GM23338 (cell line): ENCODE measurements at regions not wholly inside any gene's neighbourhood (a gene's known extent, or its start where the extent isn't known, plus 50 kb on each side); places are given as distances from the start of the nearest gene placed in this dataset.
A peak's percentile ranks its signal among the peaks of the same experiment; 100 is the strongest.

Source experiments
- ATAC-seq: fragments of 200-7000 bp; cut with Tn5 transposase; 3 replicates; pipeline ENCODE4 v1.9.1; 2020
- DNase-seq: peaks from one replicate; pipeline ENCODE4 v3.0.0-alpha.2; 2015; ENCODE audit warnings: low spot score
- H2AFZ ChIP-seq: fragments of 200-600 bp; sonication (generic); 2 replicates; pipeline ENCODE4 v1.8.0; 2016; ENCODE audit warnings: antibody characterized with exemption, mild to moderate bottlenecking, moderate library complexity
- H3F3A ChIP-seq: fragments of 200-600 bp; sonication (generic); replicated peaks from 2 replicates; pipeline ENCODE4 v1.8.0; 2017; ENCODE audit warnings: antibody characterized with exemption, mixed run types, low read depth
- H3K27ac ChIP-seq: fragments of 200-600 bp; sonication (generic); 2 replicates; pipeline ENCODE4 v1.6.1; 2016; ENCODE audit warnings: low read depth
- H3K27me3 ChIP-seq: fragments of 200-600 bp; sonication (generic); 2 replicates; pipeline ENCODE4 v1.8.0; 2016; ENCODE audit warnings: mild to moderate bottlenecking, mixed run types, moderate library complexity; ENCODE audit not compliant: insufficient read depth
- H3K36me3 ChIP-seq: fragments of 200-600 bp; sonication (generic); 2 replicates; pipeline ENCODE4 v1.8.0; 2016; ENCODE audit warnings: mild to moderate bottlenecking; ENCODE audit not compliant: insufficient read depth
- H3K4me1 ChIP-seq: fragments of 200-600 bp; sonication (generic); 2 replicates; pipeline ENCODE4 v1.8.0; 2016; ENCODE audit warnings: mild to moderate bottlenecking, moderate library complexity; ENCODE audit not compliant: insufficient read depth
- H3K4me2 ChIP-seq: fragments of 200-600 bp; sonication (generic); 2 replicates; pipeline ENCODE4 v1.7.1; 2017; ENCODE audit warnings: mixed run types
- H3K4me3 ChIP-seq: fragments of 200-600 bp; sonication (generic); 2 replicates; pipeline ENCODE4 v1.6.1; 2016; ENCODE audit warnings: mixed run types
- H3K79me2 ChIP-seq: fragments of 200-600 bp; sonication (generic); replicated peaks from 2 replicates; pipeline ENCODE4 v1.8.0; 2017; ENCODE audit warnings: mild to moderate bottlenecking; ENCODE audit not compliant: insufficient read depth
- H3K9me2 ChIP-seq: fragments of 200-600 bp; sonication (generic); 2 replicates; pipeline ENCODE4 v1.8.0; 2017; ENCODE audit not compliant: insufficient read depth
- H4K20me1 ChIP-seq: fragments of 200-600 bp; sonication (generic); replicated peaks from 2 replicates; pipeline ENCODE4 v1.8.0; 2017; ENCODE audit warnings: mild to moderate bottlenecking; ENCODE audit not compliant: insufficient read depth
- H3K27ac Mint-ChIP-seq: 2 replicates; pipeline ENCODE4 v1.8.0; 2020; ENCODE audit warnings: inconsistent platforms, mild to moderate bottlenecking, moderate library complexity, mixed read lengths
- H3K27me3 Mint-ChIP-seq: 3 replicates; pipeline ENCODE4 v1.8.0; 2022; ENCODE audit warnings: low read depth, mild to moderate bottlenecking, moderate library complexity, mixed read lengths, inconsistent platforms; ENCODE audit not compliant: insufficient read depth, poor library complexity
- H3K36me3 Mint-ChIP-seq: 3 replicates; pipeline ENCODE4 v1.8.0; 2021; ENCODE audit warnings: low read depth, mild to moderate bottlenecking, inconsistent platforms, moderate library complexity, mixed read lengths
- H3K4me1 Mint-ChIP-seq: 3 replicates; pipeline ENCODE4 v1.8.0; 2020; ENCODE audit warnings: mild to moderate bottlenecking, inconsistent platforms, mixed read lengths
- H3K4me3 Mint-ChIP-seq: 3 replicates; pipeline ENCODE4 v1.8.0; 2021; ENCODE audit warnings: moderate library complexity, mild to moderate bottlenecking, inconsistent platforms, mixed read lengths
- H3K9me3 Mint-ChIP-seq: 3 replicates; pipeline ENCODE4 v1.8.0; 2020; ENCODE audit warnings: moderate library complexity, mild to moderate bottlenecking, inconsistent platforms, mixed read lengths
- EZH2 ChIP-seq: fragments of 200-600 bp; sonication (generic); IDR thresholded peaks from one replicate; pipeline ENCODE4 v1.8.0; 2017; ENCODE audit warnings: antibody characterized with exemption, mild to moderate bottlenecking, low read depth; ENCODE audit not compliant: unreplicated experiment
- EZH2phosphoT487 ChIP-seq: fragments of 200-600 bp; sonication (generic); IDR thresholded peaks from one replicate; pipeline ENCODE4 v1.8.1; 2018; ENCODE audit warnings: antibody characterized with exemption; ENCODE audit not compliant: unreplicated experiment
- ZNF331 ChIP-seq: fragments of 250-450 bp; sonication (Bioruptor Pico); IDR thresholded peaks from 2 replicates; pipeline ENCODE4 v1.5.0; 2020; ENCODE audit warnings: low read depth, mild to moderate bottlenecking, moderate library complexity
- ZNF462 ChIP-seq: fragments of 250-450 bp; sonication (Bioruptor Pico); IDR thresholded peaks from 2 replicates; pipeline ENCODE4 v1.5.0; 2020; ENCODE audit warnings: mild to moderate bottlenecking, moderate library complexity
- TF ChIP-seq, protein P1 (sequence below): IDR thresholded peaks from 2 replicates; pipeline ENCODE4 v1.6.1; 2016; ENCODE audit warnings: antibody characterized with exemption
- TF ChIP-seq, protein P2 (sequence below), 2 experiments: fragments of 200-600 bp in 1 of 2; sonication (generic) in 1 of 2; conservative IDR thresholded peaks; 2 replicates each; pipeline versions ENCODE4 v1.5.1 to v1.6.1; 2016 to 2017; ENCODE audit warnings: antibody characterized with exemption in 2 of 2, low read depth in 2 of 2, mild to moderate bottlenecking in 2 of 2, moderate library complexity in 1 of 2

DNA sequence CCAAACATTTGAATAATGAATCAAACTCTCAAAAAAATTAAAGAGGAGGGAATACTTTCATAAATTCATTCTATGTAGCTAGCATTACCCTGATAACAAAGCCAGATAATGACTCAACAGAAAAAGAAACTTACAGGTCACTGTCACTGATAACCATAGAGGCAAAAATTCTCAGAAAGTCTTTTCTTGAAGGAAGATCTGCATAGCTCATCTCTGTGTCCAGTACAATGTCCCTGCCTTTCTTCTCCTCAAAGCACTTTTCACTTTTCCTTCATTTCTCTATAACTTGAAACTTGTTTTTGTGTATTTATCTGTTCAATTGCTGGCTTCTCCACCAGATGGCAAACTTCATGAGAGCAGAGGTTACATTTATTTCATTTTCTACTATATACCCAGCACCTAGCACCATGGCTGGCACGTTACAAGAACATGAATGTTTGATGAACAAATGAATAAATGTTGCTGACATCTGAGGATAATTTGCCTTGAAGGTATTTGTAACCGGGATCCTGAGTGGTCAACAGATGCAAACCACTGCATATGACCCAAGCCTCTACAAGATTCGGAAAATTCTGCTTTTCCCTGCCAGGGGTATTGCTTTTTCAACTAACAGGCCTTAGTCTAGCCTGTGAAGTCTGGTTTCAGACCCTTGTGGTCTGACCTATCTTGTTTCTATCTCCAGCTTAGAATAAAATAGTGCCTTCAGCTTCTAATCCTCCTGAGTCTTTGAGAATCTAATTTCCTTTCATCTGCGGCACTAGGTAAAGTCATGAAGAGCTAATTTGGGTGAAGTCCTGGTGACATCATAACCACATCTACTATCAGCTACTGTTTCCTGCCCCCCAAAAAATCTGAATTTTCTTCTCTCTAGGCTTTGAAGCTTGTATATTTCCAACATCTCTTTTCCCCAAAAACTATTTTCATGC, 52.5 kb upstream of the ANTXR2 start:
- Histone ChIP-seq H3K4me2 (no peak overlapping the region), H2AFZ (no peak overlapping the region)
- peak; percentile 46 for ATAC-seq

GRCh38 chr4:80124246-80125211, 51.5 kb upstream of the ANTXR2 start:
- Histone ChIP-seq H3K79me2 (no peaks in the 10 kb centered on the region), H3F3A (no peaks in the 10 kb centered on the region), H4K20me1 (no peaks in the 10 kb centered on the region), H3K4me2 (no peak overlapping the region), H3K9me2 (no peaks in the 10 kb centered on the region), H3K36me3 (no peaks in the 10 kb centered on the region), H3K4me1 (no peaks in the 10 kb centered on the region), H3K27ac (no peak overlapping the region), H3K4me3 (no peak overlapping the region), H2AFZ (no peak overlapping the region), H3K27me3 (no peaks in the 10 kb centered on the region)
- no peak overlapping the region; the same call in 1 of the 2 replicates for H3K27ac Mint-ChIP-seq
- H3K27me3 Mint-ChIP-seq = no peaks in the 10 kb centered on the region
- H3K4me1 Mint-ChIP-seq = peaks cover 12% of the 10 kb centered on the region
- H3K4me3 Mint-ChIP-seq = no peak overlapping the region
- DNase-seq (no peak), ATAC-seq (no peak)
- no peaks in the 10 kb centered on the region for H3K9me3 Mint-ChIP-seq
- no peaks in the 10 kb centered on the region for H3K36me3 Mint-ChIP-seq
- TF ChIP-seq EZH2 = no peak
- TF ChIP-seq, protein P1, sequence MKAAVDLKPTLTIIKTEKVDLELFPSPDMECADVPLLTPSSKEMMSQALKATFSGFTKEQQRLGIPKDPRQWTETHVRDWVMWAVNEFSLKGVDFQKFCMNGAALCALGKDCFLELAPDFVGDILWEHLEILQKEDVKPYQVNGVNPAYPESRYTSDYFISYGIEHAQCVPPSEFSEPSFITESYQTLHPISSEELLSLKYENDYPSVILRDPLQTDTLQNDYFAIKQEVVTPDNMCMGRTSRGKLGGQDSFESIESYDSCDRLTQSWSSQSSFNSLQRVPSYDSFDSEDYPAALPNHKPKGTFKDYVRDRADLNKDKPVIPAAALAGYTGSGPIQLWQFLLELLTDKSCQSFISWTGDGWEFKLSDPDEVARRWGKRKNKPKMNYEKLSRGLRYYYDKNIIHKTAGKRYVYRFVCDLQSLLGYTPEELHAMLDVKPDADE = no peak
- TF ChIP-seq EZH2phosphoT487 = no peak
- no peak for TF ChIP-seq ZNF462 (CRISPR knock-in tag)

More for the DNA sequence above, 52.5 kb upstream of the ANTXR2 start:
- H3K27ac Mint-ChIP-seq = no peak overlapping the region; the same call in 1 of the 2 replicates
- Histone ChIP-seq H3K27ac (no peak overlapping the region), H3K4me3 (no peak overlapping the region), H3F3A (no peaks in the 10 kb centered on the region), H3K27me3 (no peaks in the 10 kb centered on the region), H3K79me2 (no peaks in the 10 kb centered on the region), H3K36me3 (no peaks in the 10 kb centered on the region), H4K20me1 (no peaks in the 10 kb centered on the region), H3K4me1 (no peaks in the 10 kb centered on the region), H3K9me2 (no peaks in the 10 kb centered on the region)
- no peaks in the 10 kb centered on the region for H3K36me3 Mint-ChIP-seq
- H3K9me3 Mint-ChIP-seq = no peaks in the 10 kb centered on the region
- peaks cover 12% of the 10 kb centered on the region for H3K4me1 Mint-ChIP-seq
- H3K4me3 Mint-ChIP-seq = no peak overlapping the region
- DNase-seq = peak; percentile 50
- TF ChIP-seq, protein P2, sequence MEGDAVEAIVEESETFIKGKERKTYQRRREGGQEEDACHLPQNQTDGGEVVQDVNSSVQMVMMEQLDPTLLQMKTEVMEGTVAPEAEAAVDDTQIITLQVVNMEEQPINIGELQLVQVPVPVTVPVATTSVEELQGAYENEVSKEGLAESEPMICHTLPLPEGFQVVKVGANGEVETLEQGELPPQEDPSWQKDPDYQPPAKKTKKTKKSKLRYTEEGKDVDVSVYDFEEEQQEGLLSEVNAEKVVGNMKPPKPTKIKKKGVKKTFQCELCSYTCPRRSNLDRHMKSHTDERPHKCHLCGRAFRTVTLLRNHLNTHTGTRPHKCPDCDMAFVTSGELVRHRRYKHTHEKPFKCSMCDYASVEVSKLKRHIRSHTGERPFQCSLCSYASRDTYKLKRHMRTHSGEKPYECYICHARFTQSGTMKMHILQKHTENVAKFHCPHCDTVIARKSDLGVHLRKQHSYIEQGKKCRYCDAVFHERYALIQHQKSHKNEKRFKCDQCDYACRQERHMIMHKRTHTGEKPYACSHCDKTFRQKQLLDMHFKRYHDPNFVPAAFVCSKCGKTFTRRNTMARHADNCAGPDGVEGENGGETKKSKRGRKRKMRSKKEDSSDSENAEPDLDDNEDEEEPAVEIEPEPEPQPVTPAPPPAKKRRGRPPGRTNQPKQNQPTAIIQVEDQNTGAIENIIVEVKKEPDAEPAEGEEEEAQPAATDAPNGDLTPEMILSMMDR (conservative IDR thresholded peaks at IDR 0.05; ENCODE audit: low read depth in 2 of 2) = peak; percentile 50 to 64
- TF ChIP-seq ZNF331 (CRISPR knock-in tag) = no peak
- no peaks in the 10 kb centered on the region for H3K27me3 Mint-ChIP-seq
